ENCODE measurements at regions not wholly inside any gene's neighbourhood (a gene's known extent, or its start where the extent isn't known, plus 50 kb on each side); places are given as distances from the start of the nearest gene placed in this dataset.

GRCh38 chr20:7492257-7492656 lies 448.0 kb downstream of the HAO1 start:
- H3K23ac ChIP-seq (ENCODE audit: low read depth, low read length, poor library complexity) = no peak overlapping the region
- no peaks in the 10 kb centered on the region for H3K9me3 ChIP-seq (replicated peaks in 1 of 2; ENCODE audit: control insufficient read depth in 2 of 2, insufficient read depth in 1 of 2, low read depth in 1 of 2, low read length in 2 of 2)
- no peak overlapping the region for H2AK5ac ChIP-seq (ENCODE audit: low read depth, low read length)
- no peak overlapping the region for H3K14ac ChIP-seq (ENCODE audit: low read length)
- no peak for DNase-seq (ENCODE audit: low spot score)
- no CpG with 5 or more reads among the region's 3 CpGs for WGBS, 2 donors (ENCODE audit: extremely low coverage in 2 of 2, insufficient read length in 2 of 2, insufficient replicate concordance in 1 of 2)
- H3K18ac ChIP-seq (ENCODE audit: low read length) = no peak overlapping the region
- H4K91ac ChIP-seq (ENCODE audit: low read depth, low read length, poor library complexity) = no peak overlapping the region
- no peaks in the 10 kb centered on the region for H3K79me1 ChIP-seq (ENCODE audit: low read depth, low read length)
- H4K8ac ChIP-seq (ENCODE audit: low read depth, low read length) = no peak overlapping the region
- no peak overlapping the region for H3K4ac ChIP-seq (ENCODE audit: low read length)
- no peak overlapping the region for H2BK120ac ChIP-seq (ENCODE audit: low read depth, low read length)
- H3K36me3 ChIP-seq (replicated peaks in 1 of 2; ENCODE audit: control insufficient read depth in 2 of 2, insufficient read depth in 2 of 2, low read length in 2 of 2) = no peaks in the 10 kb centered on the region
- no peak overlapping the region for H3K9ac ChIP-seq (ENCODE audit: low read depth, low read length, poor library complexity)
- no peak overlapping the region for H2AFZ ChIP-seq (ENCODE audit: low read length)
- H2BK5ac ChIP-seq (ENCODE audit: low read length) = no peak overlapping the region
- H3K4me1 ChIP-seq (ENCODE audit: control insufficient read depth in 2 of 2, insufficient read depth in 1 of 2, low read depth in 1 of 2, low read length in 2 of 2) = no peaks in the 10 kb centered on the region
- no peak overlapping the region for H3K27ac ChIP-seq (replicated peaks; ENCODE audit: low read length)
- no peak overlapping the region for H3K4me3 ChIP-seq (ENCODE audit: low read length in 2 of 2)
- no peak overlapping the region for H3K4me2 ChIP-seq (ENCODE audit: insufficient read depth, low read length, poor library complexity, severe bottlenecking)
- H2BK15ac ChIP-seq (ENCODE audit: low read length) = no peak overlapping the region
- H2BK12ac ChIP-seq (ENCODE audit: low read length) = no peak overlapping the region
- no peaks in the 10 kb centered on the region for H3K27me3 ChIP-seq (ENCODE audit: control insufficient read depth in 3 of 3, insufficient read depth in 3 of 3, low read depth in 1 of 3, low read length in 3 of 3)

- H2BK120ac ChIP-seq (ENCODE audit: low read depth, low read length) = no peak overlapping the region
- no CpG with 5 or more reads among the region's 2 CpGs for WGBS, 2 donors (ENCODE audit: extremely low coverage in 2 of 2, insufficient read length in 2 of 2, insufficient replicate concordance in 1 of 2)
- no peaks in the 10 kb centered on the region for H3K4me1 ChIP-seq (ENCODE audit: control insufficient read depth in 2 of 2, insufficient read depth in 1 of 2, low read depth in 1 of 2, low read length in 2 of 2)
- H2BK15ac ChIP-seq (ENCODE audit: low read length) = no peak overlapping the region
- DNase-seq (ENCODE audit: low spot score) = no peak
- H2AK5ac ChIP-seq (ENCODE audit: low read depth, low read length) = no peak overlapping the region
- no peak overlapping the region for H2AFZ ChIP-seq (ENCODE audit: low read length)
- no peak overlapping the region for H3K4me3 ChIP-seq (ENCODE audit: low read length in 2 of 2)
- no peaks in the 10 kb centered on the region for H3K36me3 ChIP-seq (replicated peaks in 1 of 2; ENCODE audit: control insufficient read depth in 2 of 2, insufficient read depth in 2 of 2, low read length in 2 of 2)
- no peak overlapping the region for H3K4ac ChIP-seq (ENCODE audit: low read length)
- H4K91ac ChIP-seq (ENCODE audit: low read depth, low read length, poor library complexity) = no peak overlapping the region
- H3K18ac ChIP-seq (ENCODE audit: low read length) = no peak overlapping the region
- H3K79me1 ChIP-seq (ENCODE audit: low read depth, low read length) = no peaks in the 10 kb centered on the region
- H3K23ac ChIP-seq (ENCODE audit: low read depth, low read length, poor library complexity) = no peak overlapping the region
- no peak overlapping the region for H2BK12ac ChIP-seq (ENCODE audit: low read length)
- no peak overlapping the region for H3K9ac ChIP-seq (ENCODE audit: low read depth, low read length, poor library complexity)
- no peaks in the 10 kb centered on the region for H3K27me3 ChIP-seq (ENCODE audit: control insufficient read depth in 3 of 3, insufficient read depth in 3 of 3, low read depth in 1 of 3, low read length in 3 of 3)
- no peak overlapping the region for H3K4me2 ChIP-seq (ENCODE audit: insufficient read depth, low read length, poor library complexity, severe bottlenecking)
- no peak overlapping the region for H4K8ac ChIP-seq (ENCODE audit: low read depth, low read length)
- no peak overlapping the region for H2BK5ac ChIP-seq (ENCODE audit: low read length)
- H3K9me3 ChIP-seq (replicated peaks in 1 of 2; ENCODE audit: control insufficient read depth in 2 of 2, insufficient read depth in 1 of 2, low read depth in 1 of 2, low read length in 2 of 2) = no peaks in the 10 kb centered on the region
- H3K27ac ChIP-seq (replicated peaks; ENCODE audit: low read length) = no peak overlapping the region
- H3K14ac ChIP-seq (ENCODE audit: low read length) = no peak overlapping the region
These were observed 446.9 kb downstream of the HAO1 start for GRCh38 chr20:7493311-7493710.

DNA sequence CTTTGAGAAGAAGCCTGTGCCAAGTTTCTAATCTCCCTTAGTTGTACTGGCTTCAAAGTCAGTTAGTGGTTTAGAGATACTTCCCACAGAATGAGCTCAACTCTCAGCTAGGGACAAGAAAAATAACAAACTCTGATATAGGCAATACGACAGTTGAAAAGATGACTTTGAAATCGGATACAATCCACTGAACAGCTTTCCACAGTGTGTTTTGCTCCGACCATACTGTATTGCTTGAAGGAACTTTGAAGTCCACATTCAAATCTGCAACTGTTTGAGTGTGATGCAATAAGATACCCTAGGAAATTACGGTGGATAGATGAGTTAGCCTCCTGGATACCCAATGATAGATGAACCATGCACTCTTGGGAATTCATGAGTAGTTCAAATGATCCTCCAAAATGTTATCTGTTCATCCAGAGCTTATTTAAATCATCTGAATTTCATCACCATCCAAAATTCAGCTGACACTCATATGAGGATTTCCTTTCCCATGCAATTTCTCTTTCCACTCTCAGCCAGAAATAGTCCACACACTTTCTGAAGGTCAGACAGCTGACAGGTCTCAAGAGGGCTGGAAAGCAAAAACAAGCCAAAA lies 443.8 kb downstream of the HAO1 start:
- no peak overlapping the region for H3K14ac ChIP-seq (ENCODE audit: low read length)
- no peaks in the 10 kb centered on the region for H3K36me3 ChIP-seq (replicated peaks in 1 of 2; ENCODE audit: control insufficient read depth in 2 of 2, insufficient read depth in 2 of 2, low read length in 2 of 2)
- H2BK15ac ChIP-seq (ENCODE audit: low read length) = no peak overlapping the region
- H4K8ac ChIP-seq (ENCODE audit: low read depth, low read length) = no peak overlapping the region
- no peak overlapping the region for H2BK12ac ChIP-seq (ENCODE audit: low read length)
- H3K9ac ChIP-seq (ENCODE audit: low read depth, low read length, poor library complexity) = no peak overlapping the region
- no peak overlapping the region for H3K18ac ChIP-seq (ENCODE audit: low read length)
- DNase-seq (ENCODE audit: low spot score) = no peak
- H3K79me1 ChIP-seq (ENCODE audit: low read depth, low read length) = no peaks in the 10 kb centered on the region
- H2BK120ac ChIP-seq (ENCODE audit: low read depth, low read length) = no peak overlapping the region
- H3K4ac ChIP-seq (ENCODE audit: low read length) = no peak overlapping the region
- no peak overlapping the region for H3K4me3 ChIP-seq (ENCODE audit: low read length in 2 of 2)
- no peak overlapping the region for H2AFZ ChIP-seq (ENCODE audit: low read length)
- WGBS, 2 donors (ENCODE audit: extremely low coverage in 2 of 2, insufficient read length in 2 of 2, insufficient replicate concordance in 1 of 2) = no CpG with 5 or more reads among the region's 4 CpGs
- H3K27me3 ChIP-seq (ENCODE audit: control insufficient read depth in 3 of 3, insufficient read depth in 3 of 3, low read depth in 1 of 3, low read length in 3 of 3) = no peaks in the 10 kb centered on the region
- no peak overlapping the region for H4K91ac ChIP-seq (ENCODE audit: low read depth, low read length, poor library complexity)
- no peaks in the 10 kb centered on the region for H3K9me3 ChIP-seq (replicated peaks in 1 of 2; ENCODE audit: control insufficient read depth in 2 of 2, insufficient read depth in 1 of 2, low read depth in 1 of 2, low read length in 2 of 2)
- no peak overlapping the region for H3K27ac ChIP-seq (replicated peaks; ENCODE audit: low read length)
- H3K4me1 ChIP-seq (ENCODE audit: control insufficient read depth in 2 of 2, insufficient read depth in 1 of 2, low read depth in 1 of 2, low read length in 2 of 2) = no peaks in the 10 kb centered on the region
- H2BK5ac ChIP-seq (ENCODE audit: low read length) = no peak overlapping the region
- no peak overlapping the region for H3K23ac ChIP-seq (ENCODE audit: low read depth, low read length, poor library complexity)
- H2AK5ac ChIP-seq (ENCODE audit: low read depth, low read length) = no peak overlapping the region
- no peak overlapping the region for H3K4me2 ChIP-seq (ENCODE audit: insufficient read depth, low read length, poor library complexity, severe bottlenecking)

- no peak overlapping the region for H2BK12ac ChIP-seq (ENCODE audit: low read length)
- H3K27ac ChIP-seq (replicated peaks; ENCODE audit: low read length) = no peak overlapping the region
- H3K27me3 ChIP-seq (ENCODE audit: control insufficient read depth in 3 of 3, insufficient read depth in 3 of 3, low read depth in 1 of 3, low read length in 3 of 3) = no peaks in the 10 kb centered on the region
- H3K4me1 ChIP-seq (ENCODE audit: control insufficient read depth in 2 of 2, insufficient read depth in 1 of 2, low read depth in 1 of 2, low read length in 2 of 2) = no peaks in the 10 kb centered on the region
- no peak overlapping the region for H2AK5ac ChIP-seq (ENCODE audit: low read depth, low read length)
- no peak overlapping the region for H3K9ac ChIP-seq (ENCODE audit: low read depth, low read length, poor library complexity)
- no peak overlapping the region for H2BK15ac ChIP-seq (ENCODE audit: low read length)
- H3K18ac ChIP-seq (ENCODE audit: low read length) = no peak overlapping the region
- no peak overlapping the region for H4K91ac ChIP-seq (ENCODE audit: low read depth, low read length, poor library complexity)
- H4K8ac ChIP-seq (ENCODE audit: low read depth, low read length) = no peak overlapping the region
- H3K23ac ChIP-seq (ENCODE audit: low read depth, low read length, poor library complexity) = no peak overlapping the region
- H3K9me3 ChIP-seq (replicated peaks in 1 of 2; ENCODE audit: control insufficient read depth in 2 of 2, insufficient read depth in 1 of 2, low read depth in 1 of 2, low read length in 2 of 2) = no peaks in the 10 kb centered on the region
- no peak for DNase-seq (ENCODE audit: low spot score)
- H3K79me1 ChIP-seq (ENCODE audit: low read depth, low read length) = peaks cover 1% of the 10 kb centered on the region
- H2BK120ac ChIP-seq (ENCODE audit: low read depth, low read length) = no peak overlapping the region
- H2AFZ ChIP-seq (ENCODE audit: low read length) = no peak overlapping the region
- H3K4me3 ChIP-seq (ENCODE audit: low read length in 2 of 2) = no peak overlapping the region
- no peaks in the 10 kb centered on the region for H3K36me3 ChIP-seq (replicated peaks in 1 of 2; ENCODE audit: control insufficient read depth in 2 of 2, insufficient read depth in 2 of 2, low read length in 2 of 2)
- no peak overlapping the region for H3K4ac ChIP-seq (ENCODE audit: low read length)
- no peak overlapping the region for H3K4me2 ChIP-seq (ENCODE audit: insufficient read depth, low read length, poor library complexity, severe bottlenecking)
- H3K14ac ChIP-seq (ENCODE audit: low read length) = no peak overlapping the region
- no peak overlapping the region for H2BK5ac ChIP-seq (ENCODE audit: low read length)
- WGBS, 2 donors (ENCODE audit: extremely low coverage in 2 of 2, insufficient read length in 2 of 2, insufficient replicate concordance in 1 of 2) = no CpG with 5 or more reads among the region's 1 CpG
These were observed 442.3 kb downstream of the HAO1 start for GRCh38 chr20:7497985-7498384.

All from neuronal stem cell (in vitro differentiated cells).